HG03439 (cell line): ENCODE measurements at regions not wholly inside any gene's neighbourhood (a gene's known extent, or its start where the extent isn't known, plus 50 kb on each side); places are given as distances from the start of the nearest gene placed in this dataset.

Experiments
- ATAC-seq: cut with Tn5 transposase; IDR thresholded peaks from one replicate; pipeline ENCODE4 v1.9.1; 2021; ENCODE audit warnings: mild to moderate bottlenecking, moderate library complexity; ENCODE audit not compliant: unreplicated experiment

- no peak for ATAC-seq
These were observed 405.5 kb upstream of the CELF2 start for GRCh38 chr10:10612151-10612550.

GRCh38 chr10:10613656-10614244 is 403.9 kb upstream of the CELF2 start:
- no peak for ATAC-seq

GRCh38 chr10:10617686-10618085 is 400.0 kb upstream of the CELF2 start:
- ATAC-seq = no peak

- no peak for ATAC-seq
These were observed 399.5 kb upstream of the CELF2 start for GRCh38 chr10:10618139-10618538.

GRCh38 chr10:10623958-10624566 is 393.6 kb upstream of the CELF2 start:
- ATAC-seq = no peak

- ATAC-seq = no peak
These were observed 393.1 kb upstream of the CELF2 start for GRCh38 chr10:10624567-10624962.

GRCh38 chr10:10625491-10625890 is 392.2 kb upstream of the CELF2 start:
- no peak for ATAC-seq

- no peak for ATAC-seq
These were observed 390.9 kb upstream of the CELF2 start for GRCh38 chr10:10626734-10627133.

- no peak for ATAC-seq
These were observed 390.3 kb upstream of the CELF2 start for GRCh38 chr10:10627414-10627813.

GRCh38 chr10:10629512-10629911 is 388.2 kb upstream of the CELF2 start:
- no peak for ATAC-seq

GRCh38 chr10:10630281-10630680 is 387.4 kb upstream of the CELF2 start:
- no peak for ATAC-seq

- no peak for ATAC-seq
These were observed 386.9 kb upstream of the CELF2 start for GRCh38 chr10:10630782-10631181.

GRCh38 chr10:10642189-10642588 is 375.5 kb upstream of the CELF2 start:
- no peak for ATAC-seq

- ATAC-seq = no peak
These were observed 374.9 kb upstream of the CELF2 start for GRCh38 chr10:10642751-10643150.

GRCh38 chr10:10644008-10644646 is 373.5 kb upstream of the CELF2 start:
- no peak for ATAC-seq

- no peak for ATAC-seq
These were observed 372.8 kb upstream of the CELF2 start for GRCh38 chr10:10644676-10645385.

GRCh38 chr10:10647331-10647730 is 370.3 kb upstream of the CELF2 start:
- no peak for ATAC-seq

GRCh38 chr10:10657139-10657760 is 360.4 kb upstream of the CELF2 start:
- ATAC-seq = no peak

- no peak for ATAC-seq
These were observed 359.4 kb upstream of the CELF2 start for GRCh38 chr10:10658172-10658785.

- no peak for ATAC-seq
These were observed 357.6 kb upstream of the CELF2 start for GRCh38 chr10:10660054-10660453.

GRCh38 chr10:10661176-10661575 is 356.5 kb upstream of the CELF2 start:
- no peak for ATAC-seq
